ENCODE measurements at regions not wholly inside any gene's neighbourhood (a gene's known extent, or its start where the extent isn't known, plus 50 kb on each side); places are given as distances from the start of the nearest gene placed in this dataset.

- H3K79me2 ChIP-seq (ENCODE audit: control insufficient read depth, insufficient read depth, low read length): no peaks in the 10 kb centered on the region
- no peak for TF ChIP-seq POLR2A (IDR thresholded peaks at IDR 0.05; ENCODE audit: low read depth, low read length)
- TF ChIP-seq EZH2 (IDR thresholded peaks at IDR 0.05; ENCODE audit: borderline replicate concordance, low read depth, low read length, severe bottlenecking): no peak
- TF ChIP-seq GATA2 (IDR thresholded peaks at IDR 0.05; ENCODE audit: insufficient read depth, insufficient read length, low read depth, low read length): no peak
- no peak for TF ChIP-seq POLR2AphosphoS5 (IDR thresholded peaks at IDR 0.05; ENCODE audit: insufficient read depth, low read depth, low read length)
- TF ChIP-seq CTCF (IDR thresholded peaks at IDR 0.05; ENCODE audit: extremely low read depth in 1 of 2, insufficient read depth in 1 of 2, low read depth in 1 of 2, low read length in 2 of 2): no peak
- no peak for TF ChIP-seq JUN (IDR thresholded peaks at IDR 0.05; ENCODE audit: borderline replicate concordance, insufficient read depth, insufficient read length, low read depth)
- TF ChIP-seq MYC (IDR thresholded peaks at IDR 0.05; ENCODE audit: low read depth, low read length): no peak
- no peak for TF ChIP-seq FOS (IDR thresholded peaks at IDR 0.05; ENCODE audit: borderline replicate concordance, insufficient read depth, low read length)
- TF ChIP-seq MAX (IDR thresholded peaks at IDR 0.05; ENCODE audit: insufficient read depth, insufficient read length): no peak
- no peaks in the 10 kb centered on the region for H3K36me3 ChIP-seq (ENCODE audit: control insufficient read depth in 2 of 2, extremely low read depth in 1 of 2, insufficient read depth in 2 of 2, low read length in 2 of 2)
- no peaks in the 10 kb centered on the region for H3K9me1 ChIP-seq (replicated peaks; ENCODE audit: control insufficient read depth, extremely low read depth, insufficient read depth, low read length)
- ChIA-PET CTCF (interaction anchor here (0.7 to 1.0 kb wide), 2 partner anchors 22 to 40 kb away, joined by 3 read pairs; no protein-coding TSS in a partner anchor), POLR2A (no interaction called here)
- H3K9ac ChIP-seq (replicated peaks; ENCODE audit: extremely low read depth, insufficient read depth, low read length): no peak overlapping the region
- peaks cover 16% of the 10 kb centered on the region for H3K4me1 ChIP-seq (ENCODE audit: control insufficient read depth, extremely low read depth, insufficient read depth, low read length)
- DNase-seq (ENCODE audit: low read depth, low spot score) (no peak), FAIRE-seq (no peak)
- no peaks in the 10 kb centered on the region for H3K27me3 ChIP-seq (ENCODE audit: control insufficient read depth in 2 of 2, insufficient read depth in 2 of 2, low read length in 2 of 2)
- no peak overlapping the region for H3K4me3 ChIP-seq (replicated peaks in 1 of 3; ENCODE audit: insufficient read depth in 1 of 3, low read depth in 1 of 3, low read length in 3 of 3)
- H4K20me1 ChIP-seq (replicated peaks; ENCODE audit: control insufficient read depth, extremely low read depth, insufficient read depth, low read length): no peaks in the 10 kb centered on the region
- dilution Hi-C loops (cut with MboI; ENCODE audit: extremely low pct_ligation_motif_present, low sequenced_read_pairs): no loop called here
- no TSS peak for BruUV-seq (replicated peaks)
- H3K4me2 ChIP-seq (ENCODE audit: insufficient read depth, low read length): no peak overlapping the region
- intact Hi-C loops (cut with micrococcal nuclease): no loop called here
- H3K27ac ChIP-seq (ENCODE audit: insufficient read depth, low read depth, low read length): no peak overlapping the region
- no peaks in the 10 kb centered on the region for H3K9me3 ChIP-seq (replicated peaks; ENCODE audit: control insufficient read depth, insufficient read depth, low read length)
- no peak overlapping the region for H2AFZ ChIP-seq (ENCODE audit: low read depth, low read length)
These were observed 186.4 kb downstream of the RNF152 start for GRCh38 chr18:61706276-61706915.

Measured in endothelial cell of umbilical vein (primary cell).